ENCODE measurements at regions not wholly inside any gene's neighbourhood (a gene's known extent, or its start where the extent isn't known, plus 50 kb on each side); places are given as distances from the start of the nearest gene placed in this dataset.

- H3K4me3 ChIP-seq (ENCODE audit: low read depth, low read length) = no peak overlapping the region
- no peak for TF ChIP-seq CTCF (IDR thresholded peaks at IDR 0.05; ENCODE audit: borderline replicate concordance, insufficient read depth, low read depth, low read length)
Measured at GRCh38 chrX:9147086-9147485, 113.2 kb upstream of the FAM9B start.

GRCh38 chrX:9147726-9148125, 113.8 kb upstream of the FAM9B start:
- H3K4me3 ChIP-seq (ENCODE audit: low read depth, low read length) = no peak overlapping the region
- TF ChIP-seq CTCF (IDR thresholded peaks at IDR 0.05; ENCODE audit: borderline replicate concordance, insufficient read depth, low read depth, low read length) = no peak

- no peak overlapping the region for H3K4me3 ChIP-seq (ENCODE audit: low read depth, low read length)
Measured at GRCh38 chrX:9148615-9149399, 114.9 kb upstream of the FAM9B start.

GRCh38 chrX:9149501-9150245, 115.7 kb upstream of the FAM9B start:
- no peak for TF ChIP-seq CTCF (IDR thresholded peaks at IDR 0.05; ENCODE audit: borderline replicate concordance, insufficient read depth, low read depth, low read length)
- H3K4me3 ChIP-seq (ENCODE audit: low read depth, low read length) = no peak overlapping the region

More at GRCh38 chrX:9148615-9149399, 114.9 kb upstream of the FAM9B start:
- TF ChIP-seq CTCF (IDR thresholded peaks at IDR 0.05; ENCODE audit: borderline replicate concordance, insufficient read depth, low read depth, low read length) = no peak

GRCh38 chrX:9151772-9152307, 117.9 kb upstream of the FAM9B start:
- no peak overlapping the region for H3K4me3 ChIP-seq (ENCODE audit: low read depth, low read length)
- TF ChIP-seq CTCF (IDR thresholded peaks at IDR 0.05; ENCODE audit: borderline replicate concordance, insufficient read depth, low read depth, low read length) = no peak

- no peak for TF ChIP-seq CTCF (IDR thresholded peaks at IDR 0.05; ENCODE audit: borderline replicate concordance, insufficient read depth, low read depth, low read length)
- H3K4me3 ChIP-seq (ENCODE audit: low read depth, low read length) = no peak overlapping the region
Measured at GRCh38 chrX:9153300-9153699, 119.4 kb upstream of the FAM9B start.

Data from GM12875 (cell line).